ENCODE measurements at regions not wholly inside any gene's neighbourhood (a gene's known extent, or its start where the extent isn't known, plus 50 kb on each side); places are given as distances from the start of the nearest gene placed in this dataset.

DNA sequence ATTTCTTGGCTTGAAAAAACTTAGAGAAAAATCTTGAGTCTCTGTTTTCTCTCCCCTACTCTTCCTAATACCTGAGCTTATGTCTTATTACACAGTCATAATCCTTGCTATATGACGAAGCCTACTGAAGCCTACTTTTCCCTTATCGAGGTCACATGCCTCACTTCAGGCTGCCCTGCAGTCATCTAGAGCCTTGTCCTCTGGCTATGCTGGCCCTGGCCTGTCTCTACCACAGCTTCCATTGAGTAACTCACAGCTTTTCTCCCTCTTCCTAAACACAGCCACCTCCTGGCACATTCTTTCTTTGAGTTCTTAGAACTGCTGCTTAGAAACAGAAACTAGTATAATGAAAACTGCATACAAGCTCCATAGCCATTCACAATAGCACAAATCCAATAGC lies 1698.3 kb downstream of the STIM2 start:
- Histone ChIP-seq H3K36me3 (ENCODE audit: insufficient read depth, low read length) (no peaks in the 10 kb centered on the region), H3K4me1 (ENCODE audit: insufficient read depth, low read length) (no peaks in the 10 kb centered on the region), H4K20me1 (ENCODE audit: insufficient read depth, low read length) (no peaks in the 10 kb centered on the region), H3K27ac (ENCODE audit: low read depth, low read length) (no peak overlapping the region), H2AFZ (ENCODE audit: low read length) (no peak overlapping the region), H3K27me3 (ENCODE audit: insufficient read depth, low read length) (no peaks in the 10 kb centered on the region), H3K4me3 (ENCODE audit: insufficient read depth, low read length) (no peak overlapping the region), H3K79me2 (ENCODE audit: insufficient read depth, low read length) (no peaks in the 10 kb centered on the region), H3K9me3 (ENCODE audit: low read depth, low read length) (no peaks in the 10 kb centered on the region), H3K4me2 (ENCODE audit: insufficient read depth, low read length) (no peak overlapping the region)
- TF ChIP-seq, protein P1, sequence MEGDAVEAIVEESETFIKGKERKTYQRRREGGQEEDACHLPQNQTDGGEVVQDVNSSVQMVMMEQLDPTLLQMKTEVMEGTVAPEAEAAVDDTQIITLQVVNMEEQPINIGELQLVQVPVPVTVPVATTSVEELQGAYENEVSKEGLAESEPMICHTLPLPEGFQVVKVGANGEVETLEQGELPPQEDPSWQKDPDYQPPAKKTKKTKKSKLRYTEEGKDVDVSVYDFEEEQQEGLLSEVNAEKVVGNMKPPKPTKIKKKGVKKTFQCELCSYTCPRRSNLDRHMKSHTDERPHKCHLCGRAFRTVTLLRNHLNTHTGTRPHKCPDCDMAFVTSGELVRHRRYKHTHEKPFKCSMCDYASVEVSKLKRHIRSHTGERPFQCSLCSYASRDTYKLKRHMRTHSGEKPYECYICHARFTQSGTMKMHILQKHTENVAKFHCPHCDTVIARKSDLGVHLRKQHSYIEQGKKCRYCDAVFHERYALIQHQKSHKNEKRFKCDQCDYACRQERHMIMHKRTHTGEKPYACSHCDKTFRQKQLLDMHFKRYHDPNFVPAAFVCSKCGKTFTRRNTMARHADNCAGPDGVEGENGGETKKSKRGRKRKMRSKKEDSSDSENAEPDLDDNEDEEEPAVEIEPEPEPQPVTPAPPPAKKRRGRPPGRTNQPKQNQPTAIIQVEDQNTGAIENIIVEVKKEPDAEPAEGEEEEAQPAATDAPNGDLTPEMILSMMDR (IDR thresholded peaks at IDR 0.05; ENCODE audit: extremely low read depth, low read depth, low read length): no peak
- DNase-seq (ENCODE audit: insufficient read length, low spot score, missing footprints): no peak

DNA sequence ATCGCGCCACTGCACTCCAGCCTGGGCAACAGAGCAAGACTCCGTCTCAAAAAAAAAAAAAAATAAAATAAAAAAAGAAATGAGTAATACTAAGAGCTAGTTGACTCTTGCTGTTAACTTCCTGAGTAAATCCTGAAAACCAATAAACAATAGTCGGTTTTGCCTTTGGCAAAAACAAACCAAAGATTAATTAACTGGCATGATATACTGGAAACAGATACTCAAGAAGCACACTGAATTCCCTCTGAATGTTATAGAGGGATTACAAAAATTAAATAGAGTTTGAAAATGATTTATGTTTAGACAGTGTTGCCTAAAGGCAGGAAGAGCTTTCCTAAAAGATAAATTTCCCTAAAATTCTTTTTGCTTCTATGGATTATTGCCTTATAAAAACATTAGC lies 1702.3 kb downstream of the STIM2 start:
- no peak overlapping the region for H2AFZ ChIP-seq (ENCODE audit: low read length)
- DNase-seq (ENCODE audit: insufficient read length, low spot score, missing footprints): no peak
- H3K4me1 ChIP-seq (ENCODE audit: insufficient read depth, low read length): no peaks in the 10 kb centered on the region

DNA sequence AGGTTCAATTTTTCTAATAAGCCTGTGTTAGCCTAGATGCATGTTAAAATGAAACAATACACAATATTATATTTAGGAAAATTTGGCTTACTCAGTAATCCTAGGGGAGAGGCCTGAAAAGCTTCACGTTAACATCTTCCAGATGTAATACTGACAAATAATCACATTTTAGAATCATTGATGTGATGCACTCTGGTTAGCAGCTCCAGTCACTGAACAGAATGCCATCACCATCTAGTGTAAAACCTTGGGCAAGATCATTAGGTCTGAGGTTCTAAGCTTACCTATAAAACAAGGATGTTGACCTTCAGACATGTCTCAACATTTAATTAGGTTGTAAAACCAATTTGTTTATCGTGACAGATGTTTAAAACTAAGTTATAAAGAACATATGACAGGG lies 1704.8 kb downstream of the STIM2 start:
- no peak for DNase-seq (ENCODE audit: insufficient read length, low spot score, missing footprints)
- Histone ChIP-seq H2AFZ (ENCODE audit: low read length) (no peak overlapping the region), H3K27ac (ENCODE audit: low read depth, low read length) (no peak overlapping the region), H3K4me1 (ENCODE audit: insufficient read depth, low read length) (no peaks in the 10 kb centered on the region), H3K79me2 (ENCODE audit: insufficient read depth, low read length) (no peaks in the 10 kb centered on the region), H3K4me3 (ENCODE audit: insufficient read depth, low read length) (no peak overlapping the region), H4K20me1 (ENCODE audit: insufficient read depth, low read length) (no peaks in the 10 kb centered on the region), H3K27me3 (ENCODE audit: insufficient read depth, low read length) (no peaks in the 10 kb centered on the region), H3K9me3 (ENCODE audit: low read depth, low read length) (no peaks in the 10 kb centered on the region), H3K36me3 (ENCODE audit: insufficient read depth, low read length) (no peaks in the 10 kb centered on the region), H3K4me2 (ENCODE audit: insufficient read depth, low read length) (no peak overlapping the region)
- TF ChIP-seq, protein P1 (IDR thresholded peaks at IDR 0.05; ENCODE audit: extremely low read depth, low read depth, low read length): no peak

More for the DNA sequence above, 1702.3 kb downstream of the STIM2 start:
- Histone ChIP-seq H3K79me2 (ENCODE audit: insufficient read depth, low read length) (no peaks in the 10 kb centered on the region), H3K27me3 (ENCODE audit: insufficient read depth, low read length) (no peaks in the 10 kb centered on the region), H4K20me1 (ENCODE audit: insufficient read depth, low read length) (no peaks in the 10 kb centered on the region), H3K4me3 (ENCODE audit: insufficient read depth, low read length) (no peak overlapping the region), H3K36me3 (ENCODE audit: insufficient read depth, low read length) (no peaks in the 10 kb centered on the region), H3K9me3 (ENCODE audit: low read depth, low read length) (no peaks in the 10 kb centered on the region), H3K4me2 (ENCODE audit: insufficient read depth, low read length) (no peak overlapping the region), H3K27ac (ENCODE audit: low read depth, low read length) (no peak overlapping the region)
- TF ChIP-seq, protein P1 (IDR thresholded peaks at IDR 0.05; ENCODE audit: extremely low read depth, low read depth, low read length): no peak

DNA sequence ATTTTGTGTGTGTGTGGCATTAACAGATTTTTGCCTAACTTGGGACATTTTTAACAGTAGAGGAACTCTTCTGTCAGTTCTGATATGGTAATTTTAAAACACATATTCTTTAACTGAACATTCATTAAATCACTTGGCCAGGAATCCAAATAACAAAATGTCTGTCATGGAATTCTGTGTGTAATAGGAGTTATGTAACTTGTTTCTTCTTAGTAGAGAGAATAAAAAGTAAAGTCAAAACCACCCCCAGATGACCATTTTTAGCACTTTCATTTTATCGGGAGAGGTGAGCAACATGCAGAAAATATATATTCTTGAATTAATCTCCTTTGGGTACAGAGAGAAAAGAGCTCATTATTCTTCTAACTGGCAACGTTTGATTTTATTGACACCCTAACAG lies 1740.3 kb downstream of the STIM2 start:
- Histone ChIP-seq H3K9me3 (ENCODE audit: low read depth, low read length) (peaks cover 3% of the 10 kb centered on the region), H2AFZ (ENCODE audit: low read length) (no peak overlapping the region), H3K4me2 (ENCODE audit: insufficient read depth, low read length) (no peak overlapping the region), H3K27me3 (ENCODE audit: insufficient read depth, low read length) (no peaks in the 10 kb centered on the region), H3K27ac (ENCODE audit: low read depth, low read length) (no peak overlapping the region), H3K36me3 (ENCODE audit: insufficient read depth, low read length) (no peaks in the 10 kb centered on the region), H3K4me3 (ENCODE audit: insufficient read depth, low read length) (no peak overlapping the region), H3K4me1 (ENCODE audit: insufficient read depth, low read length) (no peaks in the 10 kb centered on the region), H4K20me1 (ENCODE audit: insufficient read depth, low read length) (no peaks in the 10 kb centered on the region), H3K79me2 (ENCODE audit: insufficient read depth, low read length) (no peaks in the 10 kb centered on the region)
- DNase-seq (ENCODE audit: insufficient read length, low spot score, missing footprints): no peak
- TF ChIP-seq, protein P1 (IDR thresholded peaks at IDR 0.05; ENCODE audit: extremely low read depth, low read depth, low read length): no peak
